Right atrium auricular region (tissue), 2 donors: ENCODE measurements at regions not wholly inside any gene's neighbourhood (a gene's known extent, or its start where the extent isn't known, plus 50 kb on each side); places are given as distances from the start of the nearest gene placed in this dataset.

Experiments used
- DNase-seq: peaks from one replicate; pipeline ENCODE4 v3.0.0-alpha.2; 2019; ENCODE audit warnings: low spot score
- H3K27ac ChIP-seq, 2 donors: fragments of 200-600 bp; sonication (generic); 1 replicate in 1 of 2; 2 replicates in 1 of 2; pipeline ENCODE4 v1.5.1; 2016 to 2019
- H3K27me3 ChIP-seq, 2 donors: fragments of 200-600 bp; sonication (generic); one replicate each; pipeline versions ENCODE4 v1.5.1 to v1.6.0; 2017 to 2019
- H3K36me3 ChIP-seq: fragments of 200-600 bp; sonication (generic); one replicate; pipeline ENCODE4 v1.5.1; 2016
- H3K4me1 ChIP-seq, 2 donors: fragments of 200-600 bp; sonication (generic); one replicate each; pipeline versions ENCODE4 v1.5.1 to v1.6.0; 2017 to 2019
- H3K4me3 ChIP-seq, 2 donors: fragments of 200-600 bp; sonication (generic); 1 replicate in 1 of 2; 2 replicates in 1 of 2; pipeline ENCODE4 v1.5.1; 2017 to 2019; ENCODE audit warnings: mild to moderate bottlenecking in 1 of 2, moderate library complexity in 1 of 2
- H3K9me3 ChIP-seq, 2 donors: fragments of 200-600 bp; sonication (generic); one replicate each; pipeline ENCODE4 v1.5.1; 2019
- CTCF ChIP-seq, 2 donors: fragments of 200-600 bp; sonication (generic); IDR thresholded peaks; one replicate each; pipeline ENCODE4 v1.5.1; 2019; ENCODE audit warnings: antibody characterized with exemption in 2 of 2

GRCh38 chr1:219266524-219266923 lies 92.8 kb downstream of the LYPLAL1 start:
- Histone ChIP-seq H3K27me3 (no peaks in the 10 kb centered on the region), H3K27ac (no peak overlapping the region), H3K36me3 (no peaks in the 10 kb centered on the region), H3K9me3 (peaks cover 0 to 5% of the 10 kb centered on the region in 2 donors), H3K4me1 (peaks cover 0 to 4% of the 10 kb centered on the region in 2 donors), H3K4me3 (no peak overlapping the region)
- no peak for TF ChIP-seq CTCF (IDR thresholded peaks at IDR 0.05)
- DNase-seq, result no peak

- no peaks in the 10 kb centered on the region for H3K27me3 ChIP-seq
- H3K27ac ChIP-seq, result no peak overlapping the region
- no peak for TF ChIP-seq CTCF (IDR thresholded peaks at IDR 0.05)
- H3K4me1 ChIP-seq, result no peaks in the 10 kb centered on the region
- no peak overlapping the region for H3K4me3 ChIP-seq
- H3K36me3 ChIP-seq, result no peaks in the 10 kb centered on the region
- no peak for DNase-seq
- peaks cover 0 to 13% of the 10 kb centered on the region in 2 donors for H3K9me3 ChIP-seq
These were observed 91.4 kb downstream of the LYPLAL1 start for GRCh38 chr1:219265026-219265515.

- Histone ChIP-seq H3K27me3 (no peaks in the 10 kb centered on the region), H3K4me3 (no peak overlapping the region), H3K9me3 (peaks cover 0 to 13% of the 10 kb centered on the region in 2 donors), H3K4me1 (no peaks in the 10 kb centered on the region), H3K36me3 (no peaks in the 10 kb centered on the region), H3K27ac (no peak overlapping the region)
- DNase-seq, result no peak
- TF ChIP-seq CTCF (IDR thresholded peaks at IDR 0.05), result no peak
These were observed 90.9 kb downstream of the LYPLAL1 start for GRCh38 chr1:219264561-219264960.
